ES-I3 (cell line): ENCODE measurements at regions not wholly inside any gene's neighbourhood (a gene's known extent, or its start where the extent isn't known, plus 50 kb on each side); places are given as distances from the start of the nearest gene placed in this dataset.

Source experiments
- H3K36me3 ChIP-seq: 2 replicates; pipeline ENCODE4 v1.6.1; 2013; ENCODE audit warnings: mild to moderate bottlenecking, low read length, control low read depth, moderate library complexity; ENCODE audit not compliant: insufficient read depth
- H3K4me1 ChIP-seq: 2 replicates; pipeline ENCODE4 v1.6.1; 2013; ENCODE audit warnings: mild to moderate bottlenecking, control low read depth, low read length; ENCODE audit not compliant: insufficient read depth
- H3K9ac ChIP-seq: 2 replicates; pipeline ENCODE4 v1.6.1; 2013; ENCODE audit warnings: low read depth, mild to moderate bottlenecking, low read length, moderate library complexity
- H3K9me3 ChIP-seq: 2 replicates; pipeline ENCODE4 v1.6.1; 2013; ENCODE audit warnings: mild to moderate bottlenecking, low read length, moderate library complexity; ENCODE audit not compliant: control insufficient read depth, insufficient read depth

DNA sequence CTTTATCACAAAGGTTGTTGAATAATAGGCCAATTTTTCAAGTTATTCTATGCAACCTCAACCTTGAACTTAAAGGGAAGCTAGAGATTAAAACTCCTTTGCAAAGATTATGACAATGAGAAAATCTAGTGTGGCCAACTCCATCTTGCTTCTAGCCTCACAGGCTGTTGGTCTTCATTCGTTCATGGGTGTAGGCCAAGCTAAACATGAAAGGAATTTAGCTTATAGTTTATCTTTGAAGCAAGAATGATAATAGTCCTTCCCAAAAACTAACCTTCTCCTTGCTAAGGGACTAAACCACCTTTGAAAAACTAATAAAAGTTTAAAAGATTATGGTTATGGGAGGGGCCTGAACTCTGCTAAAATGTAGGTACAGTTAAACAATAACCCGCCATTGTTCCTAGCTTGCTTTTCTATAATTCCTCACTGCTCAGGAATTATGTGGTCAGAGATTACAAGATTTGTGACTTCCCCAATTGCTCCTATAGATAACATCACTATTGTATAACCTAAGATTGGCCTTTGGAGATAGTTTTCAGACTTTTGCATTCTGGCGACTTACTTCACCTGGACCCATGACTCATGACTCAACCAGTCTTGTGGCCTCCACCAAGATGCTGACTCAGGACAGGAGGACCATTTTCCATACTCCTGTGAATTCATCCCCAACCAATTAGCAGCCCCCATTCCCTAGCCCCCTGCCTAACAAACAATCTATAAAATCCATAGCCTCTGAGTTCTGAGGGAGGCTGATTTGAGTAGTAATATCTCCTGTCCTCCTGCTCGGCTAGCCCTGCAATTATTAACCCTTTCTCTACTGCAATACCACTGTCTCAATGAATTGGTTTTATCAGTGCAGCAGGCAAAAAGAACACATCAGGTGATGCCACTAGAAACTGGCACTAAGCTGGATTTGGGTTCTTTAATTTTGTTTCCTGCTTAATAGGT, 154.5 kb downstream of the CD83 start:
- Histone ChIP-seq H3K36me3 (no peaks in the 10 kb centered on the region), H3K9me3 (peaks cover 4% of the 10 kb centered on the region; the same call in 1 of the 2 replicates), H3K4me1 (peaks cover 13% of the 10 kb centered on the region), H3K9ac (no peak overlapping the region)

DNA sequence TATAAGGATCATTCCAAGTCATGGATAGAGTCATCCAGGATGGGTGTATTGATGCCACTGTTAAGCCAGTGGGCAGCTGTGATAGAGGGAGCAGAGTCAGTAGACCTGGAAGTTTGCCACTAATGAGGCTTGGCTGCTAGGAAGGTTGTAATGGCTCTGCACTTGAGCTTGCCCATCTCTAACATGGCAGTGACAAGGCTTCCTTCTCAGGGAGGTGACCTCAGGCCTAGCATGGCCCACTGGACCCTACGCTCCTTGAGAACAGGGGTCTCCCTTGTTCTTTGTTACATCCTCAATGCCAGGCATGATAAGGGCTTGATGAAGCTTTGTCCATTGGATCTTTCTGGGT, 155.1 kb downstream of the CD83 start:
- peaks cover 13% of the 10 kb centered on the region for H3K4me1 ChIP-seq
- no peak overlapping the region for H3K9ac ChIP-seq
- peaks cover 4% of the 10 kb centered on the region; the same call in 1 of the 2 replicates for H3K9me3 ChIP-seq
- no peaks in the 10 kb centered on the region for H3K36me3 ChIP-seq

DNA sequence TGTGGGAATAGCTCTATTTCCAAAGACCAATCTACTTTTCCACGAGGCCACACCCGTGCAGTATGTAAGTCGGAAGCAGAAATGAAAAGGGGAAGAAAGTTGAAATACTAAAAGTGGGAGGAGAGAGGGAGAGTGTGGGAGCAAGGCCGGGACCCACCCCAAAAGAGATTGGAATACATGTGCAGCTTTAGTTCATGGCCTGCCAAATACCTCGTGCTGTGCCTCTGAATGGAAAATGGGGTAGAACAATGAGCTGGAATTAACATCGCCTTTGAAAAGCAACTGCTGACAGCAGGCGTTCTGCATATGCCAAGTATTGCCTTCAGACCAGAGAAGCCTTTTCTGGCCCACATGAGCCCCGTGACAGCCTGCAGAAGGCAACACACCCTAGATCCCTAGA, 155.6 kb downstream of the CD83 start:
- Histone ChIP-seq H3K9ac (no peak overlapping the region), H3K4me1 (peaks cover 13% of the 10 kb centered on the region), H3K36me3 (no peaks in the 10 kb centered on the region), H3K9me3 (peaks cover 4% of the 10 kb centered on the region; the same call in 1 of the 2 replicates)

DNA sequence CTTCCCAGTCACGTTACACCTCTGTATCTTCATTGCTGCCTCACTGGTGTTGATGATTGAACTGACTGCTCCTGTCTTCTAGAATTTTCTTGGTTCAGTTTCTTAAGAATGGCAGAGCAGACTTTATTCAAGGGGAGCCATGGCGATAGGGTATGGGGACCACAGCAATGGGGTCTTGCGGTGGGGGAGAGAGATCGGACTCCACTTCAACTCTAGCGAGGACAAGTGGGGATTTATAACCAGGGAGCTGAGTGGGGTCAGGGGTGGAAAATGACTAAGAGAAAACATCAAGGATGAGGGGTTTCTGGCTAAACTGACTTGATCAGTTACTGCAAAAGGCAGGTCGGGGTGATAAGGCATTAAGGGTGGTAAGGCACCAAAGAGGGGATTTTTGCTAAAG, 156.4 kb downstream of the CD83 start:
- Histone ChIP-seq H3K4me1 (peaks cover 13% of the 10 kb centered on the region), H3K36me3 (no peaks in the 10 kb centered on the region), H3K9me3 (peaks cover 4% of the 10 kb centered on the region; the same call in 1 of the 2 replicates), H3K9ac (no peak overlapping the region)

DNA sequence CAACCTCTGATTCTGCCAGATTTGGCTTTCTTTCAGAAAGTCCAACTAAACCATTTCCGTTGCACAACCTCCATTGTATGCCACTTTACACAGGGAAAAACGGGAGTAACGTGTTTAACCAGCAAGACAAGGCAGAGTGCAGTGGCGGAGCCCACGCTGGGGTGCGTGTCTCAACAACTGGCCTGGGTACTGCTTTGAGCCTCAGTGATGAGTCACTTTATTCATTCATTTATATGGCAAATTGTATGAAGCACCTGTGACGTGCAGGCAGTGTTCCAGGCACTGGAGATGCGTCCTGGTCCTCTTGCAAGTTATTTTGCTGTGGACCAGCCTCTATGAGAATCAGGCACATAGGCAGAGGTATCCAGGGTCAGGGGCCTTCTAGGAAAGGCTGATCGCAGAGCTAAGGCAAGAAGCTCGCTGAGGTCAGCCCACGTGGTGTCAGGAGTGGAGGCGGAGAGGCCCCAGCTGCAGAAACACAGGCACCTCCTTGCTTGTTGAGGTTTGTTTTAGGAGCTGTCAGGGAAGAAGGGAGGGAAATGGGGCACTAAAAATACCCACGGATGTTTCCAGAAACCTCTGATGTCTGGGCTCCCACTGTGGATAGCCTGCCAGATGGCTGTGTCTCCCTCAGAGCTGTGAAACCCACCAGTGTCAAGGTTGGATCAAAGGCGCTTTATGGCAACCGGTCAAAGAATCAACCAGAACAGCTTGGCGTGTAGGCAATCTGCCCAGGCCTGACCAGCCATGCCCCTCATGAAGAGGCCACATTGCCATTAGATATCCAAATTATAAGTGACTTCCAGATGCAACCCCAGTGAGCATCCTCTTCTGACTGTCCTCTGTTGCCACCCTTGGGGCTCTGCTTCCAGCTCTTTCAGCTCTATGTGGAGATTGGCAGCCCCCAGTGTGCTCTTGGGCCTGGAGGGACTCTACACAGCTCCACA, 157.2 kb downstream of the CD83 start:
- H3K4me1 ChIP-seq, result peaks cover 13% of the 10 kb centered on the region
- H3K9ac ChIP-seq, result no peak overlapping the region
- peaks cover 4% of the 10 kb centered on the region; the same call in 1 of the 2 replicates for H3K9me3 ChIP-seq
- no peaks in the 10 kb centered on the region for H3K36me3 ChIP-seq

DNA sequence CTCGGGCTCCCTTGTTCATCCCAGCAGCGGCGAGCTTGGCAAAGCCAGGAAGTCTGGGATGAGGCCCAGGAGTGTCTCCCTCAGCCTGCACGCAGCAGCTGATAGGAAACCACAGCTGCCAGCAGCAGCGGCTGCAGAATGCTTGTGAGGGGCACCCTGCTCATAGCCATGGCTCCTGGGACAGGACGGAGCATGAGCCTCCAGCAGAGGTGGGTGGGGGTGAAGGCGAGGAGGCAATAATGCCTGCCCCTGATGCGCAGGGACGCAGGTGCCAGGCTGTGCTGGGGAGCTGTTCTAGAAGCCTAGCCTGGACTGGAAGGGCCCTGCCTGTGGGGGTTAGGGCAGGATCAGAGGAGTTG, 157.9 kb downstream of the CD83 start:
- Histone ChIP-seq H3K4me1 (peaks cover 13% of the 10 kb centered on the region), H3K9ac (no peak overlapping the region), H3K9me3 (peaks cover 4% of the 10 kb centered on the region; the same call in 1 of the 2 replicates), H3K36me3 (no peaks in the 10 kb centered on the region)

DNA sequence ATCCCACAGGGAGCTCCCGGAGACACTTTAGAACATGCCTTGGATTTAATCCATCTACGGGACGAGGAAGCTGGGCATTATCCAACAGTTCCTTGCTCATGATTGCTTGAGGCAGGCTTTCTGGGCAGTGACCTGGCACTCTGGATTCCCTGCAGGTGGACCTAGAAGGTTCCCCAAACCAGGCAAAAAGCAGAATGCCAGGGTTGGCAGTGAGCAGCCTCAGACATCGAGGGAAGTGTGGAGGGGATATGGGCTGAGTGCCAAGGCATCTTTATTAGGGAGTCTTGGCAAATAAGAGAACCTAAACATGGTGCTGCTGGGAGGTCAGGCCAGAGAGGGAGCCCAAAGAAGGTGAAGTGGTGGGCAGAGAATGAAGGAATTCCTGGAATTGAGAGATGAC, 158.5 kb downstream of the CD83 start:
- no peak overlapping the region for H3K9ac ChIP-seq
- peaks cover 13% of the 10 kb centered on the region for H3K4me1 ChIP-seq
- H3K36me3 ChIP-seq, result no peaks in the 10 kb centered on the region
- H3K9me3 ChIP-seq, result peaks cover 4% of the 10 kb centered on the region; the same call in 1 of the 2 replicates

DNA sequence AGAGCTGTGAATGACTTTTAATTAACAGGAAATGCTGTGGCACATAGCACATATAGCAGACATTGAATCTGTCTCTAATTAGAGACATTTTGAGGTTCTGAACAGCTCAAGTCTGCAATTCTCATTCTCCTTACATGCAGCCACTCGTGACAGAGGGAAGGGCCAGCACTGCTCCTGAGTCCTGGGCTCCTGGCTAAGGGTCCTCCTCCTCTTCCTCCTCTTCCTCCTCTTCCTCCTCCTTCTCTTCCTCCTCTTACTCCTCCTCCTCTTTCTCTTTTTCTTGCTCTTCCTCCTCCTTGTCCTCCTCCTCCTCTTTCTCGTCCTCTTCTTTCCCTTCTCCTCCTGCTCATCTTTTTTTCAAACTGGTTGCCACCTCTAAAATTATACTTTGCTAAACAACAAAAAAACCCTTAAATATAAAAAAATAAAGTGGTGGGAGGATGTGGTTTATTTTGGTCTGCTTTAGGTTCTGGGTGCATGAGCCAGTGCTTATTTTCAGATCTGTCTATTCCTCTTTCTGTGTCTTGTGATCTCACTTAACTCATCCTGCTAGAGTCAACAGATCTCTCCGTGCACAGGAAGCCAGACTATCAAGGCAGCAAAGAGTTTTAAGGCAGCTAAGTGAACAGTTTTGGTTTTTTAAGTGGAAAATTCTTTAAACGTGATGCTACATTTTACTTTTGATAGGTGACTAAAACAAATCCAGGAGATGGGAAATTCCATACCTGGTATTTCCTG, 159.3 kb downstream of the CD83 start:
- no peak overlapping the region for H3K9ac ChIP-seq
- H3K9me3 ChIP-seq, result peaks cover 4% of the 10 kb centered on the region; the same call in 1 of the 2 replicates
- no peaks in the 10 kb centered on the region; the same call in 1 of the 2 replicates for H3K36me3 ChIP-seq
- H3K4me1 ChIP-seq, result peaks cover 13% of the 10 kb centered on the region

DNA sequence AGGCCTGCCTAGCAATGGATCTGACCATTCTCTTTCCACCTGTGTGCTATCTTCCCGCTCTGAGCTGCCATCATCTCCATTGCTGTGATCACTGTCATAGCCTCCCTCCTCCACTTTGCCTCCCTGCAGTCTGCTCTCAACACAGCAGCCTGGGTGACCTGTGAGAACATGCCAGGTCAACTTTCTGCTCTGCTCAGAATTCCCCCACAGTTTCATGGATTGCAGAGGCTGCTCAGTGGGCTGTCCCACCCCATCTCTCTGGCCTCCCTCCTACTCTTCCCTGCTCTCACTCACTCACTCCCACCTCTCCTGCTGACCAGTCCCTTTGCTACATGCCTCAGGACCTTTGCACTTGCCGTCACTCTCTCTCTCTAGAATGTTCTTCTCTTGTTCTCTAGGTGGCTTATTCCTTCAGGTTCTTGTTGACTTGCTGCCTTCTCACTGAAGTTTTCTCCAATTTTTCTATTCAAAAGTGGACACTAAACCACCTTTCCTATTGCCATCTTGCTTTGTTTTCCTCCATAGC, 159.9 kb downstream of the CD83 start:
- no peaks in the 10 kb centered on the region; the same call in 1 of the 2 replicates for H3K36me3 ChIP-seq
- H3K4me1 ChIP-seq, result peaks cover 13% of the 10 kb centered on the region
- no peak overlapping the region for H3K9ac ChIP-seq
- no peaks in the 10 kb centered on the region for H3K9me3 ChIP-seq

DNA sequence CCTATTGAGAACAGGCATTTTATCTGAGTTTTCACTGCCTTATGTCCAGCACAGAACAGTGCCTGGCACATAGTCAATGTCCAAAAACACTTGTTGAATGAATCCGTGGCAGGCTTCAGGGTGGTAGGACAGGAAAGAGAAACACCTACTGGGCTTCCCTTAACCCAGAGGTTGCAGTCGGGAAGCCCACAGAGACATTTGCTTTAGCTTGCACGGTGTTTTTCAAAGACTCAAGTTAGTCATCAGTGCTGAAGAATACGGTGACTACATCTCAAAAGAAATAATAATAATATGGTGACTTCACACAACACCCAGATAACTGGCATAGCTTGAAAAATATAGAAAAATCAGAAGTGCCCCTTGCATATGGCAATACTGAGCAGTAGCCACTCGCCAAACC, 160.4 kb downstream of the CD83 start:
- Histone ChIP-seq H3K36me3 (peaks cover 4% of the 10 kb centered on the region; the same call in 1 of the 2 replicates), H3K4me1 (peaks cover 9% of the 10 kb centered on the region), H3K9me3 (no peaks in the 10 kb centered on the region), H3K9ac (no peak overlapping the region)

DNA sequence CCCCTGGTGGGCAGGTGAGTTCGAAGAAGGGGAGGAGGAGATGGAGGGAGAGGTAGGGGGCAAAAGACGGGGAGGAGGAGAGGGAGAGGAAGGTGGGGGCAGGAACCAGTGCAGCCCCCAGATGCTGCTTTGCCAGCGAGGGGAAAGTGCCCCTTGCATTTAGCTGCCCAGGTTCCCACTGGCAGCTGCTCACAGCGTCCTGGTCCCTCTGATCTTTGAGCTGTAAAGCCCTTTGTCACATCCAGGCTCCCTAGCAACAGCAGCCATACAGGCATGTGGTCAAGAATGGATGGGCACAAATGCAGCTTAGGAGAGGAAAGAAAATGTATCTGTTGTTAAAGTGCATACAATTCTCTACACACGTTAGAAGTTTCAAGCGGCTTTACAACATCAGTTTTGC, 160.9 kb downstream of the CD83 start:
- H3K4me1 ChIP-seq, result peaks cover 7% of the 10 kb centered on the region
- H3K9ac ChIP-seq, result no peak overlapping the region
- H3K36me3 ChIP-seq, result peaks cover 6% of the 10 kb centered on the region; the same call in 1 of the 2 replicates
- no peaks in the 10 kb centered on the region for H3K9me3 ChIP-seq

DNA sequence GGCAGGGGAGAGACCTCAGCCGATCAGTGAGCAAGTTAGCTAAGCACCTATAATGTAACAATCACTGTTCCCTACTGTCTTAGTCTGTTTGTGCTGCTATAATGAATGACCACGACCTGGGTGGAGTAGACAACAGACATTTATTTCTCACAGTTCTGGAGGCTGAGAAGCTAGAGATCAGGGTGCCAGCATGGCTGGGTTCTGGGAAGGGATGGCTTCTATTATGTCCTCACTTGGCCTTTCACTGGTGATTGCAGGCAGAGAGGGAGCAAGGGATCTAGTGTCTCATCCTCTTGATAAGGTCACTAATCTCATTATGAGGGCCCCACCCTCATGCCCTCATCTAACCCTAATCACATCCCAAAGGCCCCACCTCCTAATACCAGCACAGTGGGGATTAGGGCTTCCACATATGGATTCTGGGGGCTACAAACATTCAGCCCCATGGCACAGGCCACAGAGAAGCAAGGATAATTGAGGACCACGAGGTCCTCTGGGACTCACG, 162.5 kb downstream of the CD83 start:
- H3K9ac ChIP-seq, result no peak overlapping the region
- no peaks in the 10 kb centered on the region for H3K9me3 ChIP-seq
- peaks cover 10% of the 10 kb centered on the region; the same call in 1 of the 2 replicates for H3K36me3 ChIP-seq
- no peaks in the 10 kb centered on the region; the same call in 1 of the 2 replicates for H3K4me1 ChIP-seq

DNA sequence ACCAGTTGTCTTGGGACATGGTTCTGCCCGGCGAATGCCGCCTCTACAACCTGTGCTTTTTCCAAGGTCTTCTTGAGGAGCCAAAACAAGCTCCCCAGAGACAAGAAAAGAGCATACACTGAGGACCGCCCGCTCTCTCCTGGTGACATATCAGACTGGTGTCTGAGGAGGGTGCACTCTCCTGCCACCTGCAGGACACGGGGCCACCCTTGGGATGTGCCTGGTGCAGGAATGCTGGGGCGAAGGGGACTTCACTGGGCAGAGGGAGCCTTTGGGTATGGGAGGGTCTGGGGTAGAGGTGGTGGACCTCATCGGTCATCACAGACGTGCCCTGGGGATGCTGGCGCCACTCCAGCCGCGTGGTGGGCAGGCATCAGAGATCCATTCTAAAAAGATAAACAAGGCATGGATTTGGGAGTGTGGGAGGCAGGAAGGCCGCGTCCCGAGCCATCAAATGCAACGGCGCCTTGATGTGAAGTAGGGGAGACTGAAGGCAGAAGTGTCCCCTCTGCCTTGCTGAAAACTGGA, 163.3 kb downstream of the CD83 start:
- H3K4me1 ChIP-seq, result no peaks in the 10 kb centered on the region; the same call in 1 of the 2 replicates
- H3K9ac ChIP-seq, result no peak overlapping the region
- no peaks in the 10 kb centered on the region for H3K9me3 ChIP-seq

More for the DNA sequence above, 163.3 kb downstream of the CD83 start:
- peaks cover 10% of the 10 kb centered on the region; the same call in 1 of the 2 replicates for H3K36me3 ChIP-seq
